Limb (tissue), 2 donors: ENCODE measurements at regions not wholly inside any gene's neighbourhood (a gene's known extent, or its start where the extent isn't known, plus 50 kb on each side); places are given as distances from the start of the nearest gene placed in this dataset.
"Not testable (repeated sequence)": the region's sequence is repeated elsewhere in the genome, so short reads cannot be mapped to it uniquely, and the experiment has no call there.

Experiments
- DNase-seq, 2 donors: peaks; one replicate each; pipeline ENCODE4 v3.0.0-alpha.2; 2016; ENCODE audit errors: extremely low spot score in 2 of 2

- DNase-seq, result not testable (repeated sequence)
Observed at GRCh38 chr2:87512864-87513530, 234.9 kb upstream of the PLGLB2 start.

GRCh38 chr2:87514034-87514433 lies 233.9 kb upstream of the PLGLB2 start:
- not testable (repeated sequence) for DNase-seq

DNA sequence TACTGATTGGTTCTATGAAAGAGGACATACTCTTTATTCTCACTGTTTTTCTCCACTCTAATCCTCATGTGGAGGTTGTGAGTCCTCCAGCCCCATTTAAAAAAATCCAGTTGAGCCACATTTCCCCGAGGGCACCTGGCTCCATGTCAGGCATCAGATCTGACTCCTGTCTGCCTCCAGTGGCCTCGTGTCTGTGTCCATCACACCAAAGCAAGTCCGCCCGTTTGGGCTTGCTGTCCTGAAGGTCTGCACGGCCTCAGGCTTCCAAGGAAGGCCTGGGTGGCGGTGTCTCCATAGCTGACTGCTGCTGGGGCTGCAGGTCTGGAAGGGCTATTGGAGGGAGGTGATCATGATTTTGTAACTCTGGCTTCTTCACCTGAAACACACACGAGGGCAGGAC lies 233.4 kb upstream of the PLGLB2 start:
- not testable (repeated sequence) for DNase-seq

DNA sequence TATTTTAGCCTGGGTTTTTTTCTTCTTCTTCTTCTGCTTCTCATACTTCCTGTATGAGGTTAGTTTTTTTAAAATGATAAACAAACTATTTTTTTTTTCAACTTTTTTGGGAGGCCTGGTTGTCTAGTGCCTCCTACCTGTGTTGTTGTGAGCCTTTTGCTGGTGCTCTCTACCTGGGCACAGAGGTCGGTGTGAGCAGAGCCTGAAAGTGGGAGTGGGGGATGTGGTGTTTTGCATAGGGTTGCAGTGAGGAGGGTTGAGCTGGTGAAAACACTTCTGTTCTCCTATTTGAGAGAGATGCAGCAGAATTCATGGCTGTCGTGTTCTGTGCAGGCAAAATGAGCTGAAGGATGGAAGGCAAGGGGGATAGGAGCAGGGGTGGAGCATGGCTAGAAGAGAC lies 232.7 kb upstream of the PLGLB2 start:
- not testable (repeated sequence) for DNase-seq

DNA sequence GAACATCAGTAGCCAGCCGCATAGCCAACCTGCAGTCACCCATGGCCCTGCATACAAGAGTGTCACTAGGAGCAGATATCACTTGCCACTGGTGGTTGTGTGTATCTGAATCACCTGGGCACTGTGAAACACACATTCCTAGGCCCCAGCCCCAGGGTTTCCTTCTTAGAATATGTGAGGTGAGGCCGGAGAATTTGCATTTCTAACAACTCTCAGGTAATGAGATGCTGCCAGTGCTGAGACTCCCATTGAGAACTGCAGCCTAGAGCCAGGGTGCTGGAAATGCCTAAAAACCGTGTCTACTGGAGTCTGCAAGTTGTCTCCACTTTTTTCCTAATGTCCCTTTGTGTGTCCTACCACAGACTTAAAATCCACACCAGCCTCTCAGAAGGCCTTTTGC lies 232.0 kb upstream of the PLGLB2 start:
- not testable (repeated sequence) for DNase-seq

- DNase-seq, result not testable (repeated sequence)
Observed at GRCh38 chr2:87516369-87516967, 231.4 kb upstream of the PLGLB2 start.

DNA sequence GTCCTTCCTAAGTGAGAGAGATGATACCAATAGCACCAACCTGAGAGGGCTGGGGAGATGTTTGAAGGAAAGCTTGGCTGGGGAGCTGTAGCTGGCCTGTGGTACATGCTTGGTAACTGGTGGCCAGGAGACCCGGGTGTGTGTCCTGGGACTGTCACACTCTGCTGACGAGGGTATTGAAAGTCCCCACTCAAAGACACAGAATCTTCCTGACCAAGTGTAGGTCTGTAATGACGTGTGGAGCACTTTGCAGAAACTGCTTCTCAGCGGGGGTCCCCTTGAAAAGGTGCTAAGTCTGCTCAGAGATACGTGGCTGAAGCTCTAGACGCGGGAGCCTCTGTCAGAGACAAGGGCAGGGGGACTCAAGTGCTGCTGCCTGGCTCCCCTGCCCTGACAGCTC lies 230.4 kb upstream of the PLGLB2 start:
- not testable (repeated sequence) for DNase-seq

DNA sequence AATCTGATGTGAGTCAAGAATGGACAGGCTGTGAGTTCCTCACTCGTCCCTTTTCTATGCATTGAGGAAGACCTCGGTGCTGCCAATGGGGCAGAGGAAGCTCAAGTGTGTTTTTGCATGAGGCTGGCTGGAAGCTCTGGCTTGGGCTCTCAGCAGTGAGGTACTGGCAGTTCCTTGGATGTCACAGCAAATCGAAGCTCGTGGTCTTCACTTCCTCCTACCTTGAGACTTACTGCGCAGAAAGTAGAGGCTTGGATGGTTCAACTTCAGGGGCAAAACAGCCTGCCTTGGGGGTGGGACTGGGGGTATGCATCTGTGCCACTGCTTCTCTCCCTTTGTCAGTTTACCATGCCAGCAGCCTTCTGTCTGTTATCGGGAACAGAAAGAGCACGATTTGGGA lies 229.8 kb upstream of the PLGLB2 start:
- DNase-seq, result not testable (repeated sequence)

DNA sequence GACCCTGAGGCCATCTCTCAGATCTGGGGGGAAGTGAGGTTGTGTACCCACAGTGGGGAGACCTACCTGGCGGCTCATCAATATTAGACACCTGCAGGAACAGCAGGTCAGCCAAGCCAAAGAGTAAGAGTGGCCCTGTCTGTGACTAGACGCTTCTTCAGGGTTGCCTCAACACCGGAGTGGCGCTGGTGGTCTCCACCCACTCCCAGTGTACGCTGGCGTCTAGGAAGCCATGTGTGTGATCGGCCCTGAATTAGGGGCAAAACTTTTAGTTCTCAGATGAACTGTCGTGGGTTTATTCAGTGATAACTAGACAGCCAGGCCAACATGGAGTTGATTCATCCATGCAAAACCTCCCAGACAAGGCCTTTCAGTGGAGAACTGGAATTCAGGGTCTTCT lies 229.3 kb upstream of the PLGLB2 start:
- not testable (repeated sequence) for DNase-seq

DNA sequence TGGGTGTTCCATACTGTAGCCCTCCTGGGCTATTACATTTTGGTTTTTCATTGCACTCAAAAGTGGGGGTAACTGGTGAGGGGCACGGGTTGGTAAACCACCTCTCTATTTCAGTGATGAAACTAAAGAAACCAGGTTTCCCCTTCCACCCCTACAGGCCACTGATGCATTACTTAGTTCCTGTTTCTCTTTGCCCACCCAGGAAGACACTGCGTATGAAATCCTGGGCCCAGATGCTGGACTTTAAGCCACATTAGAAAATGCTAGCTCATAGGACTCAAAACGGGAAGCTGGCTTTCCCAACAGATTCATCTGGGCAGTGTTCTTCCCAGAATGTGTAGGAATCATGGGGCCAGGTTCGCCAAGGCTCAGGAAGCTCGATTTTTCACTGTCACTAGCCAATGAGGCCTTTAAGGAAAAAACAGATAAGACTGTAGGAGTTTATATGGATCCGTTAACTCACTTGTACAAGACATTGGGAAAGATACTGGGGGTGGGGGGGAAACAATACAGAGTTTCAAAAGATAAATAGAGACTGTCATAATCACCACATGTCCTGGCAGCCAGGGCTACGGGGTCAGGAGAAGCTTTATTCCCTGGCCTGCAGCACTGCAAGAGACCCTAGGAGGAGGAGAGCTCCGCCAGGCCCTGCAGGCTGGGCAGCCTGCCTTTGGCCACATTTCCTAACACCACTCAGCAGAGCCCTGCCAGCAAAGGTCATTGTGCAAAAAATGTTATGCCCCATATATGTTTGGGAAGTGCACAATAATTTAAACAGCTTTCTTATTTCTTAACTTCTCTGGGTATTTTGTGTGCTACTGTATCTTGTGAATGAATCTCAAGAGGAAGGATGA lies 228.5 kb upstream of the PLGLB2 start:
- not testable (repeated sequence) for DNase-seq

DNA sequence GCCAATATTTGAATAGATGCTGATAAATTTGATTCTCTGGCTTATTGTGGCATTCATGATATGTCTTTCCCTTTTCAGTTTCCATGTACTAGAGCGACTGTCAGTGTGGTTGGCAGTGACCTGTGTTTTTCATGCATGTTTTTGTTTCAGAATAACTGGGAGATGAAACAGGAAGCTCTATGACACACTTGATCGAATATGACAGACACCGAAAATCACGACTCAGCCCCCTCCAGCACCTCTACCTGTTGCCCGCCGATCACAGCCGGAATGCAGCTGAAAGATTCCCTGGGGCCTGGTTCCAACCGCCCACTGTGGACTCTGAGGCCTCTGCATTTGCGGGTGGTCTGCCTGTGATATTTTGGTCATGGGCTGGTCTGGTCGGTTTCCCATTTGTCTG lies 226.8 kb upstream of the PLGLB2 start:
- not testable (repeated sequence) for DNase-seq

- not testable (repeated sequence) for DNase-seq
Observed at GRCh38 chr2:87521489-87521888, 226.4 kb upstream of the PLGLB2 start.

DNA sequence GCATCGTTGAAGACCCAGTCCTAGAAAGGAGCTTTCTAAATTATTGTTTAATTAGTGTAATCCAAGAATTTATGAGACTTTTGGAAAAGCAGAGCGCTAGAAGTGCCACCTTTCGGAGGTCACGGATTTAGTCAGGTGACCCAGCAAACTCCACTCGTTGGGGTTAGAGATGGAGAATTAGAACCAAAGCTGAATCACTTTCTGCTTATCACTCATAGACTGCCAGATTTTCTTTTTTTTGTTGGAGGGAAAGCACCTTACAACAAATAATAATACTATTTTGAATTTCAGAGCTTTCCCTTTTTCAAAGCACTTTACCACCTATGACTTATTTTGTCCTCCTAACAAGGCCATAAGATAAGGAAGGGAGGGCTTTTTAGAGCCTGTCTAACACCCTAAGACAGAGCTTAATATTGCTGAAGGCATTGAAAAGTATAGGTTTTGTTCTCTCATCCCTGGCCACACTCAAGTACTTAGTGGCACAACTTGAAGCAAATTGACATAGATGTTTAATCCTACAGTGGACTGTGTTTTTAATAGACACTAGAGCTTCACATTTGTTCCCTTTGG lies 223.2 kb upstream of the PLGLB2 start:
- not testable (repeated sequence) for DNase-seq

DNA sequence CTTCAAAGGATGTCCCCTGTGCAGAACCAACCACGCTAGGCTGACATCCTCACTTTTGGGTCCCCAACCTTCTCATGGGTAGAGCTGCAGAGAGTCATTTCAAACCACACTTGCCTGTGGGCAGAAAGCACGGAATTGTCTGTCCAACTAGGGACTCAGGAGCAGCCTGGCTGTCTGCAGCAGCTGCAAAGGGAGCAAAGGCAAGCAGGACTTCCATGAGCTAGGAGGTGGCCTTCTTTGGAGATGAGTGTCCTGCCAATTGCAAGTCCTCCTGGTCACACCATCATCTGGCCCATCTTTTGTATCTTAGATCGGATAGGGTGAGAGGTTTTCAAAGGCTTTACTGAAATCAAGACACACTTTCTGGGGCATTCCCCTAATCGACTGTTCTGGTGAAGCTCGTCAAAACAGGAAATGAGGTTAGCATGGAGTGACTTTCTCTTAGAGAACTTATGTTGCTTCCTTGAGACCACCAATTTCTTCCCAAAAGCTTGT lies 222.3 kb upstream of the PLGLB2 start:
- DNase-seq, result not testable (repeated sequence)

DNA sequence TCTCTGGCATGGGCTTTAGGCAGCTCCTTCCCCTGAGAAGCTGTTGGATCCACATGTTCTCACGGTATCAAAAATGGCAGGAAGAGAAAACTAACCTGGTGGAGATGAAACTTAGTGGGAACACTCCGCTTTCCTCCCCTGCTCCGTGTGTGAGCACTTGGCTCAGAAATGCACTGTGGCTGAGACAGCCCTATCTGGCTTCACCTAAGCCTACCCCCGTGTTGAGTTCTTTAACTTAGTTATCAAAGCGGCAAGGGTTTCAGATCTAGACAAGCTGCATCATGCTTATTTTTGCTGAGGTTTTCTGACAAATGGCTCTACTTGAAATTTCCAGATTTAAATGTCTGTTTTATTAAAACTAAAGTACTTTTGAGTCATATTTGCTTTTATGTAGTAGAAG lies 221.6 kb upstream of the PLGLB2 start:
- DNase-seq, result not testable (repeated sequence)

DNA sequence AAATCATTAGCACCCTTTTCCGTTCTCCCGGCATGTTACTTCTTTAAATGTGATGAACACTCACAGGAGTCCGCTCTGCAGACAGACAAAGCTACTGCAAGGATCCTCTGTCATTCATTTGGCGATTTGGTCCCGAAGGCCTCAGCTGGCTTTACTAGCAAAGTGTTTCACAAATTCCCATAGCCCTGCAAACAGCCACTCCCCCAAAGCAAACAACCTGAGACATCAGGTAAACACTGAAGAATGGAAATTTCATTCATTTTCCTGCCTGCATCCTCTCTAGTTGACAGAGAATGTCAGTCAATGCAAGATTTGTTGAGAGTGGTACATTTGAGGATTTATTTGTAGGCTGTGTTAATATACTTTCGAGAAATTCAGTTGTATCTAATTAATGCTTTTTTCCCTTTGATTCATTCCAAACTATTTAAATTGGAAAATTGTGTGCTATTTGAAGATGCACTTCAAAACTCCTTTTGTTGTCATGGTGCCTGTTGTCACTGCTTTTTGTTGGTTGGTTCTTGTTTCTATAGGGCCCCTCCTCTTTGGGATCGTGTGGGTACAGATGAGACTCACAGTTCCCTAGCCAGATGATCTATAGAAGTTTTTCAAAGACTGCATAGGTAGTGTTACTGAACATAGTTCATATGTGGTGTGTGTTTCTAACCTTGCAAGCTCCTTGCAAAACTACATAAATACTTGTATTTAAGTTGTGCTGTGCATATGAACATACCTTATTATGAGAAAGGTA lies 215.7 kb upstream of the PLGLB2 start:
- DNase-seq, result not testable (repeated sequence)

GRCh38 chr2:87533390-87534272 lies 214.3 kb upstream of the PLGLB2 start:
- not testable (repeated sequence) for DNase-seq

- DNase-seq, result not testable (repeated sequence)
Observed at GRCh38 chr2:87534273-87534889, 213.5 kb upstream of the PLGLB2 start.

GRCh38 chr2:87536427-87536826 lies 211.5 kb upstream of the PLGLB2 start:
- not testable (repeated sequence) for DNase-seq
